ELR (cell line): ENCODE measurements at regions not wholly inside any gene's neighbourhood (a gene's known extent, or its start where the extent isn't known, plus 50 kb on each side); places are given as distances from the start of the nearest gene placed in this dataset.
A peak's percentile ranks its signal among the peaks of the same experiment; 100 is the strongest.

Experiments
- DNase-seq: peaks from one replicate; pipeline ENCODE4 v3.0.0-alpha.2; 2015; ENCODE audit warnings: low read depth

DNA sequence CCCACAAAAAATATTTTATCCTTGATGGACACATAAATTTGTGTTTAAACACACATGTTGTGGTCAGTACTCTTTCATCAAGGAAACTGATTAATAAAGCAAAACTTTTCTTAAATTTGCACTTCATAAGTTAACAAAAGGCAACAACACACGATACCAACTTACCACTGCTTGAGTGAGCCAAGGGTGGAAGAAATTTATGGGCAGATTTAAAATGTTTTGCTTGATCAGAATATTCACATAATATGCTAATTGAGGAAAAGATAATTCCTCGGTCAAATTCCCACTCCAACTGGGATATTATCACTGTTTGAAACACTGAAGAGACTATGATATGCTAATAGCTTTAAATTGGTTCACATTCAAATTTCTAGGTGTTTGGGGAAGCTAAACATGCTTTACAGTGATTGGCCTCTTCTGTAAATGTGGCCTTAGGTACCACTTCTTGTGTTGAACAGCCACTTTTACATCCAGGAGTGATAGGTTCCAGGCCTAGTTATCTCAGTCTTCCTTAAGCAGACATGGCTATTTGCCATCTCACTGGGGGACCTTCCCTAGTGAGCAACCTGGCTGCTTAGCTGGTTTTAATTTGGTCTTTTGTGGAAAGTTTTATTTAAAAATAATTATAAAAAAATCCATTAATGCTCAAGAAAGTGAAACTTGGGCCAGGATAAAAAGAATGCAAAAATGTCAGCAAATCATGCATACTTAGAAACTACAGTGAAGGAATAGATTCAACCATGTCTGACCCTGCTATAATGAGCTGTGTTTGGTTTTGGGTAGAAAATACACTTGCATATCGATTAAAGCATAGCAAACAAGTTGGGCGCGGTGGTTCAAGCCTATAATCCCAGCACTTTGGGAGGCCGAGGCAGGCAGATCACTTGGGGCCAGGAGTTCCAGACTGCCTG is 221.2 kb upstream of the MAP3K7 start:
- no peak for DNase-seq

DNA sequence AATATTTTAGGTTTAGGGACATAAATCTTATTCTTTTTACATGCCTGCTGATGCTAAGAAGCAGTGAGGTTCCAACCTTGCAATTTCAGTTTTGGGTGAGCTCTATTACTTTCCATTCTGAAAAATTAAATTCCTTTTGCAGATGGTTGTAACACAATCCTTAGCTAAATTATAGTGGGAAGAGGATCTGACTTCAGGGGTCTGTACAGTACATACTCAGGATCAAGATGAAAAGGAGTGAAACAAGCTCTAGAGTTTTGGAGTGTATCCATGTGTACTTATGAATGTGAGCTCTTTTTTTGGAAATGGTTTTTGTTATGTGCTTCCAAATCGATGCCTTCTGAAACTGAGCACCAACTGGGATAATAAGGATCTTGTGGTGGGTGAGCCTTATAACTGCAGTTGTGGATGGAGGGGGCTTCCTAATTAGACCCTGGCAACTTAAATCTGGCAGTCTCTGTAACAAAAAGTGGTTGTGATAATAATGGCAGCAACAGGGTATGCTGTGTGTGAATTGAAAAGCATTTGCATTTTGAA is 218.8 kb upstream of the MAP3K7 start:
- no peak for DNase-seq

- DNase-seq, result no peak
These were observed 217.1 kb upstream of the MAP3K7 start for GRCh38 chr6:90803956-90804355.

DNA sequence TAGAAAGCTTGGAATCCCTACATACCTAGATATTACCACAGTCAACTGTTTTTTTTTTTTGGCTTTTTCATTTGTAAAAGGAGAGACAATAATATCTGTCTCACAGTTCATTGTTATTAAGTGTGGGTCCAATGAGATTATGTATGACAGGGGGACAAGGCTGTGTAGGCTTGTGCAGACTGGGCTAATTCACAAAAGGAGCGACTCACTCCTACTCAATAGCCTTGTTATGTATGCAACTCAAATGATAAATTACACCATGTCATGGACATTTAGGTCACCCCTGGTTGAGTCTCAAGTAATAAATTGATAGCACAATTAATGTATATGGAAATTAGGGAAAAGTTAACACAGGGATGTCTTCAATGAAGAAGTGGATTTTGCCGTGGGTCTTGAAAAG is 208.2 kb upstream of the MAP3K7 start:
- no peak for DNase-seq

GRCh38 chr6:90793771-90794170 is 206.9 kb upstream of the MAP3K7 start:
- no peak for DNase-seq

DNA sequence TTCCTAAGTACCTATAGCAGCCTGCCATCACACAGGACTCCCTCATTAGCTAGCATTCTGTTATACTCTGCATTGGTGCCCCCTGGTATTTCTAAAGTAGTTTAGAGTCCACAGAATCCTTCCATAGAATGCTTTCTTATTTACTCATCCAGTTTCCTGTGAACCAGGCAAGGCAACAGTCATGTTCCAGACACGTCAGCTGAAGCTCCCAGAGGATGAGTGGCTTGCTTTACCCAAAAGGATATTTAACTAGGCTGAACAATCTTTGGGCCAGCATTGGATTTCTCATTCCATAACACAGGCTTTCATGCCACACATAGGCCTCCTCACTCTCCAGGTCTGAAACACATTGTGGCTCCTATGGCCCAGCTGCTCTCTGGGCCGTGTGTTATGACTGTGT is 203.8 kb upstream of the MAP3K7 start:
- DNase-seq, result peak; percentile 92

GRCh38 chr6:90790058-90790457 is 203.2 kb upstream of the MAP3K7 start:
- DNase-seq, result peak; percentile 36

DNA sequence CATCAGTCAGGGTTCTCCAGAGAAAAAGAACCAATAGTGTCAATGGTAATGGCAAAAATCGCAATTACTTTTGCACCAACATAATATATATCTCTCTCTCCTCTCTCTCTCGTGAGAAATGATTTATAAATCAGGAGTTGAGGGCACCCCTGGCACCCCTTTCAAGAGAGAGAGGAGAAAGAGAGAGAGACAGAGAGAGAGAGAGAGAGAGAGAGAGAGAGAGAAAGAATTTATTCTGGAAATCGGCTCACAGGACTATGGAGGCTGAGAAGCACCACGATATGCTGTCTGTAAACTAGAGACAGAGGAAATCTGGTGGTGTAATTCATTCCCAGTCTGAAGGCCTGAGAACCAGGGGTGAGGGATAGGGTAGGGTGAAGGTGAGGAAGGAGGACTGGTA is 201.9 kb upstream of the MAP3K7 start:
- DNase-seq, result no peak

DNA sequence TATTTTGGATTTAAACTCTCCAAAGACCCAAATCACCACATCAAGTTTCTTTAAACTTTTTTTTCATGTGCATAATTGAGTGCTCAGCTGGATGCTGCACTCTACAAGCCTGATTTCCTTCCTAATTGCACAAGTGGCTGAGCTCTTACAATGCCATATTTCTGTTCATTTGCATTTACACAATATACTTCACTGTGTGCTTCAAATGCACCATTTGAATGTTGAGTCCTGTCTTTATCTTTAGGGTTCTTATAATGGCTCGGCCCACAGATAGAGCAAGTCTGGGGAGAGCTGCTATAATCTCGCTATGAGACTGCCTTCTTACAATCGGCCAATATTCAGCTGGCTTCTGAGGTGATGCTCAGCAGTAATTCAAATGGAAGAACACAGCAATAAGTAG is 200.6 kb upstream of the MAP3K7 start:
- DNase-seq, result no peak

DNA sequence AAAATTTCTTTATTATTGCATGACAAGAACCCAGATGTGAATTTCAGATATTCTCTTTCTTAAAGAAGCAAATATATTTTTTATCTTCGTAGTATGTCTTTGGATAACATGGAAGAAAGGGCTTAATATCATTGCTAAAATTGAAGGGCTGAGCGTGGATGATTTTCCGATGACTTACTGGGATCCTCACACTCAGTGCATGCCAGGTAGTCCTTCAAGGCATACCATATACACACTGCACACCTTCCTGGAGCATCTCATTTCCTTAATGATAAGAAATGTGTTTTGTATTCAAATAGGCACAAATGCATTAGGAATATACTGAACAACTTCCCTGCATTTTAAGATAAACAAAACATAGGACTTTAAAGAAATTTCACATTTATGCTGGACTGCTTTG is 193.9 kb upstream of the MAP3K7 start:
- DNase-seq, result no peak

GRCh38 chr6:90780141-90780540 is 193.3 kb upstream of the MAP3K7 start:
- DNase-seq, result no peak

DNA sequence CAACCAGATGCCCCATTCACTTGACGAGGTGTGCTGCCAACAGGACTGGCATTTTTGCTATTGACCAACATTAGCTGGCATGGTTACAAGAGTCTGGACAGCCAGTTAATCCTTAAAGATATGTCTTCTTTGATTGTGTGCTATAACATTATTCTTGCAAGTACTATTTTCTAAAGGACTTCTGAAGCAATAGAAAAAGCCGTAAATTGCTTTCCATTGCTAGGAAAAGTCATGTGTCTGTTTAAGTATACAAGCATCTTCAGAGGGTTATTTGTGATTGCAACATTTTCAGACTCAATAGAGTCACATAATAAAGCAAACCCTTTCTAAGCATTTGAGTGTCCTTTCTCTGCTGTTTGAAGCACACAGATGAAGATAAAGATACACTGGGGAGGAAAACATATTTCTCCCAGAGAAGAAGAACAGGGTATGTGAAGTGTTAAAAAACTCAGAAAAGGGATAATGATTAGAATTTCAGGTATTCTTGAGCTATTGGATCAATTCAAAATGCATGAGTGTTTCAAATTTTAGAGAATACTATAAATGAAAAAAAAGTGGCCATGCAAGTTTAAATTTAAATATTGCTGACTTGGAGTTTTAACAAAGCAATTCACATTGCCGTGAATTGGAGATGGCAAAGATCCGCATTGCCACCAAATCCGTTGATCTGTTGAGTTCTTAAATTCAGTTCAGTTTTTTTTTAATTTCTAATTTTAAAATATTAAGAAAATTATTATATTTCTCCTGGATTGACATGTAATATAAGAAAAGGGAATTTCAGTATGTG is 191.7 kb upstream of the MAP3K7 start:
- DNase-seq, result no peak

DNA sequence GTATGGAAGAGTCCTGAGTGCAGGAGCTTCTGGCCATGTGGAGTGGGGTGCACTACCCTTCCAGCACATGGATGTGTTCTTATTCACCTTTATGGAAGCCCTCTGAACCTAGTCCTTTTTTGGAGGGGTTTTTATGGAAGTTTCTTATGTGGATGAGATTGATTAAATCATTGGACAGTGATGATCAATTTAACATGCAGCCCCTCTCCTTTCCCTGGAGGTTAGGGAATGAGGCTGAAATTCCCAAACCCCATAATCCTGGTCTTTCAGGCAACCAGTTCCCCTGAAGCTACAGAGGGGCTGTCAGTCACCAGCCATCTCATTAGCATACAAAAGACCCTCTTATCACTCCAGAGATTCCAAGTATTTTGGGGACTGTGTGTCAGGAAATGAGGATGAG is 183.9 kb upstream of the MAP3K7 start:
- no peak for DNase-seq

DNA sequence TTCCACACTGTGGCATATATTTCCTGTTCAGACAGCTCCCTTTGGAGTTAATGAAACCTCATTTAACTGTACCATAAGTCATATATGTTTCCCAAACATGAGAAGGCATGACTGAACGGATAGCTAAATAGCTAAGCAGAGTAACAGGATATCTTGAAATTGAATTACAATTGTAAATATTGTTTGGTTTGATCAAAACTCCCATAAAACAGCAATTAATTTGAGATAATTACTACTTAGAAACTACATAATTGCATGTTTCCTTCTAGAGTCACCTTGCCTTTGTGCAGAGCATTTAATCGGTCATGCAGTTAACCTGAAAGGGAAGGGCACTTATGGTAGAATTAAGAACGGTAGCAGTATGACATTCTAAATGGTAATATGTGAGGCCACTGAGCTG is 179.0 kb upstream of the MAP3K7 start:
- DNase-seq, result no peak

GRCh38 chr6:90765491-90765890 is 178.6 kb upstream of the MAP3K7 start:
- peak; percentile 31 for DNase-seq

GRCh38 chr6:90764001-90764400 is 177.1 kb upstream of the MAP3K7 start:
- DNase-seq, result peak; percentile 85

DNA sequence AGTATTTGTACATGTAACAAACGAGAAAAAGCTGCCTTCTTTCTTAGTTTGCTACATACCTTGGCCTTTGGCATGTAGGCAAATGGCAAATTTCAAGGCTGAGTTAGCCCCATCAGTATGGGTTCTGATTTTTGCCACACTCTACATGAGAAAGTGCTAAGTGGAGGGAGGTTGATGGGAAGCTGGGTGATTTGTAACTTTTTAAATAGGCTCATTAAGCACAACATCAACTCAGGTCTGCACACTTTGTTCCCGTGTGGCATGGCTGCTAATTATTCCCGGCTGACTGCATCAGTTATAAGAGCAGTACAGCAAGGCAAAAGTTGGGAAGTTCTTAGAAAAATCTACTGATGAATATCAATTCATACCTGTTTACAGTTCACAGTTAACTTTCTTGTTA is 172.8 kb upstream of the MAP3K7 start:
- DNase-seq, result no peak

GRCh38 chr6:90758741-90759140 is 171.9 kb upstream of the MAP3K7 start:
- DNase-seq, result no peak

- DNase-seq, result no peak
These were observed 167.2 kb upstream of the MAP3K7 start for GRCh38 chr6:90753820-90754643.

- no peak for DNase-seq
These were observed 152.9 kb upstream of the MAP3K7 start for GRCh38 chr6:90739802-90740201.

GRCh38 chr6:90739339-90739738 is 152.5 kb upstream of the MAP3K7 start:
- DNase-seq, result no peak

GRCh38 chr6:90730151-90730673 is 143.3 kb upstream of the MAP3K7 start:
- DNase-seq, result no peak
